Right atrium auricular region (tissue), 2 donors: ENCODE measurements at regions not wholly inside any gene's neighbourhood (a gene's known extent, or its start where the extent isn't known, plus 50 kb on each side); places are given as distances from the start of the nearest gene placed in this dataset.
"Not testable (repeated sequence)": the region's sequence is repeated elsewhere in the genome, so short reads cannot be mapped to it uniquely, and the experiment has no call there.

Experiments
- DNase-seq: peaks from one replicate; pipeline ENCODE4 v3.0.0-alpha.2; 2019; ENCODE audit warnings: low spot score
- H3K27ac ChIP-seq, 2 donors: fragments of 200-600 bp; sonication (generic); 1 replicate in 1 of 2; 2 replicates in 1 of 2; pipeline ENCODE4 v1.5.1; 2016 to 2019
- H3K27me3 ChIP-seq, 2 donors: fragments of 200-600 bp; sonication (generic); one replicate each; pipeline versions ENCODE4 v1.5.1 to v1.6.0; 2017 to 2019
- H3K36me3 ChIP-seq: fragments of 200-600 bp; sonication (generic); one replicate; pipeline ENCODE4 v1.5.1; 2016
- H3K4me1 ChIP-seq, 2 donors: fragments of 200-600 bp; sonication (generic); one replicate each; pipeline versions ENCODE4 v1.5.1 to v1.6.0; 2017 to 2019
- H3K4me3 ChIP-seq, 2 donors: fragments of 200-600 bp; sonication (generic); 1 replicate in 1 of 2; 2 replicates in 1 of 2; pipeline ENCODE4 v1.5.1; 2017 to 2019; ENCODE audit warnings: mild to moderate bottlenecking in 1 of 2, moderate library complexity in 1 of 2
- H3K9me3 ChIP-seq, 2 donors: fragments of 200-600 bp; sonication (generic); one replicate each; pipeline ENCODE4 v1.5.1; 2019
- TF ChIP-seq, protein P1 (sequence below), 2 donors: fragments of 200-600 bp; sonication (generic); IDR thresholded peaks; one replicate each; pipeline ENCODE4 v1.5.1; 2019; ENCODE audit warnings: antibody characterized with exemption in 2 of 2

DNA sequence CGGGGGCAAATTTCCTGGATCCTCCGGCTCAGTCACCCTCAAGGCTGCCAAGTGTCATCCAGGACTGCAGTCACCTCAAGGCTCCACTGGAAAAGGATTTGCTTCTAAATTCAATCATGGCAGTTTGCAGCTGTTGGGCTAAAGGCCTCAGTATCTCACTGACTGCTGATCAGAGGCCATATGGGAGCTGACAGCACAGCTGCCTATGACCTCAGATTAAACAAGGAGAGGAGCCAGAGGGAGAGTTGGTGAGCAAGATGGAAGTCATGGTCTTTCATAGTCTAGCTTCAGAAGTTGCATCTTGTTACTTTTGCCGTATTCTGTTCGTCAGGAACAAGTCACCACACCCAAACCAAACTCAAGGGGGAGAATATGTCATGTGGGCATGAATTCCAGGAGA lies 849.7 kb downstream of the UQCRFS1 start:
- DNase-seq = no peak
- H3K9me3 ChIP-seq = no peaks in the 10 kb centered on the region

DNA sequence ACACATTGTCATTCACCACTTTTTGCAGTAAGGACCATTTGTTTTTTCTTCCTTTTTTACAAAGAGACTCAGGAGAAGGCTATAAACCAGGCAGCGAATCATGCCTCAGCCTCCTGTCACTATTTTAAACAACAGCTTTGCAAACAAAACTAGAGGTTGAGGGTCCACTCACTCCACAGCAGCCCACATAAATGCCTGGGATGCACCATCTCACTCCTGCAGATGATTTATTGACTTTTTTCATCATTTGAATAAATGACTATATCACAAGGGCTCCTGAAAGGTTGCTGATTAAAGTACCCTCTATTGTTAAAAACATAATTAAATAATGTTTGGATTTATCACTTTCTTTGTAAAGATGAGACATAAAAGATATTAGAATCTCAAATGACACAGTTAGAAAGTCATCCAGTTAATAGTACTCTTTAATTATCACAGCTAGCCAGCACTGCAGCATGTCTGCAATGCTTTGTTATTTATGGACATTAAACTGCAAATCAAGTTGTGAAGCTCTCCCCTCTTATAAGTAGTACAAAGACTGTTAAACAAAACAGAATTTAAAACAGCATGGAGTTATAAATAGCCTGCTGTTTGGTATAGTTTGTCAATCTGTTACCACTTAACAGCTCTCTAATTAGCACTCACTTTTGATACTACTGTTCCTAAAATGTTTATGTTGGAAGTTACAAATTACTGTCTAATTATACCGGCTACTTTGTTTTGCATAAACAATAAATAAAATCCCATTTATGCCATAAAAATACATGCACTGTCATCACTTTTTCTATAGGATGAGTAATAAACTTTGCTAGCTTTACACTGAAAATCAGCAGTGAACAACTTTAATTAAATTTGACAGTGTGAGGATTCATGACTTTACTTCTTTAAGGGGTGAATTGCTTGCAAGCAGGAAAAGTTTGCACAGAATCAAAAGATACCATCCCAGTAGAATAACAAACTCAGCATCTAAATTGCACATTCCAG lies 853.2 kb downstream of the UQCRFS1 start:
- TF ChIP-seq, protein P1, sequence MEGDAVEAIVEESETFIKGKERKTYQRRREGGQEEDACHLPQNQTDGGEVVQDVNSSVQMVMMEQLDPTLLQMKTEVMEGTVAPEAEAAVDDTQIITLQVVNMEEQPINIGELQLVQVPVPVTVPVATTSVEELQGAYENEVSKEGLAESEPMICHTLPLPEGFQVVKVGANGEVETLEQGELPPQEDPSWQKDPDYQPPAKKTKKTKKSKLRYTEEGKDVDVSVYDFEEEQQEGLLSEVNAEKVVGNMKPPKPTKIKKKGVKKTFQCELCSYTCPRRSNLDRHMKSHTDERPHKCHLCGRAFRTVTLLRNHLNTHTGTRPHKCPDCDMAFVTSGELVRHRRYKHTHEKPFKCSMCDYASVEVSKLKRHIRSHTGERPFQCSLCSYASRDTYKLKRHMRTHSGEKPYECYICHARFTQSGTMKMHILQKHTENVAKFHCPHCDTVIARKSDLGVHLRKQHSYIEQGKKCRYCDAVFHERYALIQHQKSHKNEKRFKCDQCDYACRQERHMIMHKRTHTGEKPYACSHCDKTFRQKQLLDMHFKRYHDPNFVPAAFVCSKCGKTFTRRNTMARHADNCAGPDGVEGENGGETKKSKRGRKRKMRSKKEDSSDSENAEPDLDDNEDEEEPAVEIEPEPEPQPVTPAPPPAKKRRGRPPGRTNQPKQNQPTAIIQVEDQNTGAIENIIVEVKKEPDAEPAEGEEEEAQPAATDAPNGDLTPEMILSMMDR (IDR thresholded peaks at IDR 0.05) = no peak
- H3K27me3 ChIP-seq = no peaks in the 10 kb centered on the region
- no peak for DNase-seq
- no peaks in the 10 kb centered on the region for H3K4me1 ChIP-seq
- H3K4me3 ChIP-seq = no peak overlapping the region
- no peak overlapping the region for H3K27ac ChIP-seq
- H3K9me3 ChIP-seq = peaks cover 0 to 9% of the 10 kb centered on the region in 2 donors
- H3K36me3 ChIP-seq = no peaks in the 10 kb centered on the region

More for the DNA sequence above, 849.7 kb downstream of the UQCRFS1 start:
- H3K27ac ChIP-seq = no peak overlapping the region
- TF ChIP-seq, protein P1 (IDR thresholded peaks at IDR 0.05) = no peak
- no peaks in the 10 kb centered on the region for H3K27me3 ChIP-seq
- no peak overlapping the region for H3K4me3 ChIP-seq
- no peaks in the 10 kb centered on the region for H3K4me1 ChIP-seq
- H3K36me3 ChIP-seq = no peaks in the 10 kb centered on the region

DNA sequence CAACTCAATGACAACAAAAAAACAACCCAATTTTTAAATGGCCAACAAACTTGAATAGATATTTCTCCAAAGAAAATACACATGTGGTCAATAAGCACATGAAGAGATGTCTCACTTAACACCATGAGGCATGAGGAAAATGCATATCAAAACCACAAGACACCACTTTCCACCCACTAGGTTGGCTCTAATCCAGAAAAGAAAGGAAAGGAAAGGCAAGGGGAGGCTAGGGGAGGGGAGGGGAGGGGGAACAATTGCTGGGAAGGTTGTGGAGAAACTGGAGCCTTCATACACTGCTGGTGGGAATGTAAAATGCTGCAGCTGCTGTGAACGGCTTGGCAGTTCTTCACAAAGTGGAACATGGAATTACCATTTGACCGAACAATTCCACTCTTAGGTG lies 854.3 kb downstream of the UQCRFS1 start:
- Histone ChIP-seq H3K36me3 (no peaks in the 10 kb centered on the region), H3K27ac (no peak overlapping the region), H3K4me3 (no peak overlapping the region), H3K4me1 (no peaks in the 10 kb centered on the region), H3K27me3 (no peaks in the 10 kb centered on the region), H3K9me3 (peaks cover 0 to 9% of the 10 kb centered on the region in 2 donors)
- TF ChIP-seq, protein P1 (IDR thresholded peaks at IDR 0.05) = no peak
- no peak for DNase-seq

DNA sequence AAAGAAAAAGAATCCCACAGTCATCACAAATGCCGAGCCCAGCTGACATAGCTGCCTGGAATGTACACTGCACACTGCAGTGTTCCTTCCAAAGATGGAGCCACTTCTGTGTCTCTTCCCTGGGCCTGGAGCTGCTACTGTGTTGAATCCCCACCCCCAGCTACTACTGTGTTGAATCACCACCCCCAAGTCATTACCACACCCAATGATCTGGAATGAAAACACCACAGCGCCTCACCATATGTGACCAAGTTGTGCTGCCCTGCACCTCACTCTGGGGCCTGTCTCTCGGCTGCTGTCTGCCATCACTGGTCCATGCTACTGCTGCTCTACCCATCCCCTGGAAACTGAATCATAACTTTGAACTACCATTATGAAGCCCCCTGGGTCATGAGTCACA lies 861.2 kb downstream of the UQCRFS1 start:
- Histone ChIP-seq H3K36me3 (no peaks in the 10 kb centered on the region), H3K27ac (no peak overlapping the region), H3K4me3 (no peak overlapping the region), H3K9me3 (peaks cover 0 to 4% of the 10 kb centered on the region in 2 donors), H3K4me1 (no peaks in the 10 kb centered on the region), H3K27me3 (no peaks in the 10 kb centered on the region)
- DNase-seq = no peak
- TF ChIP-seq, protein P1 (IDR thresholded peaks at IDR 0.05) = no peak

DNA sequence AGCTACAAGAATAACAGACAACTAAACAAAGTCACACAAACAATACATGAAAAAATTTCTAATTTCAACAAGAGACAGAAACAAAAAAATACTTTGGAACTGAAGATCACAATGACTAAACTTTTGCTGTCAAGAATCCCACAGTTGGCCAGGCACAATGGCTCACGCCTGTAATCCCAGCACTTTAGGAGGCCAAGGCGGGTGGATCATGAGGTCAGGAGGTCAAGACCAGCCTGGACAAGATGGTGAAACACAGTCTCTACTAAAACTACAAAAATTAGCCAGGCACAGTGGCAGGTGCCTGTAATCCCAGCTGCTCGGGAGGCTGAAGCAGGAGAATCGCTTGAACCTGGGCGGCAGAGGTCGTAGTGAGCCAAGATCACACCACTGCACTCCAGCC lies 861.6 kb downstream of the UQCRFS1 start:
- H3K4me3 ChIP-seq, H3K27ac ChIP-seq, H3K4me1 ChIP-seq, H3K9me3 ChIP-seq, H3K36me3 ChIP-seq, H3K27me3 ChIP-seq, DNase-seq: not testable (repeated sequence)

DNA sequence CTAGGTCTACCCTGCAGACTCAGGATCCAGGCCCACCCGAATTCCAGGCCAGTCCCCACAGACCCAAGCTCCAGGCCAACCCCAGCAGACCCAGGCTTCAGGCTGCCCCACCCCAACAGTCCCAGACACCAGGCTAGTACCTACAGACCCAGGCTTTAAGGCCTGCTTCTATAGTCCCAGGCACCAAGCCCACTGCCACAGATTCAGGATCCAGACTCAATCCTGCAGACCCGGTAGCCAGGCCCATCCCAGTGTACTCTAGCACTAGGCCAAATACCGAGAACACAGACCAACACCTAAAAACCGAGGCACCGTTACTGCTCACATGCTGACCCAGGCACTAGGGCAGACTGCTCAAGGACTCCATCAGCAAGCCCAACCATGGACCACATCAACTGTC lies 862.3 kb downstream of the UQCRFS1 start:
- TF ChIP-seq, protein P1 (IDR thresholded peaks at IDR 0.05) = no peak
- Histone ChIP-seq H3K4me1 (no peaks in the 10 kb centered on the region), H3K4me3 (no peak overlapping the region), H3K27ac (no peak overlapping the region), H3K36me3 (no peaks in the 10 kb centered on the region), H3K27me3 (no peaks in the 10 kb centered on the region), H3K9me3 (peaks cover 0 to 4% of the 10 kb centered on the region in 2 donors)
- no peak for DNase-seq
